ENCODE measurements at regions not wholly inside any gene's neighbourhood (a gene's known extent, or its start where the extent isn't known, plus 50 kb on each side); places are given as distances from the start of the nearest gene placed in this dataset.

GRCh38 chr12:4833524-4833923, 76.2 kb upstream of the KCNA1 start:
- no peak for TF ChIP-seq SP1 (IDR thresholded peaks at IDR 0.05; ENCODE audit: low read depth)
- no peak for TF ChIP-seq CTCF (IDR thresholded peaks at IDR 0.05 in 2 of 3, conservative IDR thresholded peaks at IDR 0.05 in 1 of 3; ENCODE audit: borderline replicate concordance in 1 of 3, insufficient read depth in 1 of 3, low read depth in 2 of 3, low read length in 2 of 3)
- no peak for TF ChIP-seq POLR2A (IDR thresholded peaks at IDR 0.05; ENCODE audit: borderline replicate concordance, extremely low read depth, insufficient read depth, insufficient read length)
- no peak for TF ChIP-seq JUND (IDR thresholded peaks at IDR 0.05)
- TF ChIP-seq EZH2 (IDR thresholded peaks at IDR 0.05): no peak
- no peak for TF ChIP-seq POLR2AphosphoS5 (IDR thresholded peaks at IDR 0.05; ENCODE audit: low read depth, low read length)
- TF ChIP-seq YY1 (IDR thresholded peaks at IDR 0.05; ENCODE audit: extremely low read depth, insufficient replicate concordance, low read depth, low read length): no peak
- no peak for TF ChIP-seq EZH2phosphoT487 (IDR thresholded peaks at IDR 0.05; ENCODE audit: borderline replicate concordance)
- no peak for TF ChIP-seq REST (IDR thresholded peaks at IDR 0.05; ENCODE audit: low read depth)

Measured in HCT116 (cell line).